SH-SY5Y (cell line): ENCODE measurements at regions not wholly inside any gene's neighbourhood (a gene's known extent, or its start where the extent isn't known, plus 50 kb on each side); places are given as distances from the start of the nearest gene placed in this dataset.

Experiments used
- GATA2 ChIP-seq: IDR thresholded peaks from 2 replicates; pipeline ENCODE4 v1.6.1; 2011; ENCODE audit warnings: mild to moderate bottlenecking, low read depth, low read length
- GATA3 ChIP-seq: IDR thresholded peaks from 2 replicates; pipeline ENCODE4 v1.6.1; 2011; ENCODE audit warnings: low read depth, mild to moderate bottlenecking, low read length, moderate library complexity

DNA sequence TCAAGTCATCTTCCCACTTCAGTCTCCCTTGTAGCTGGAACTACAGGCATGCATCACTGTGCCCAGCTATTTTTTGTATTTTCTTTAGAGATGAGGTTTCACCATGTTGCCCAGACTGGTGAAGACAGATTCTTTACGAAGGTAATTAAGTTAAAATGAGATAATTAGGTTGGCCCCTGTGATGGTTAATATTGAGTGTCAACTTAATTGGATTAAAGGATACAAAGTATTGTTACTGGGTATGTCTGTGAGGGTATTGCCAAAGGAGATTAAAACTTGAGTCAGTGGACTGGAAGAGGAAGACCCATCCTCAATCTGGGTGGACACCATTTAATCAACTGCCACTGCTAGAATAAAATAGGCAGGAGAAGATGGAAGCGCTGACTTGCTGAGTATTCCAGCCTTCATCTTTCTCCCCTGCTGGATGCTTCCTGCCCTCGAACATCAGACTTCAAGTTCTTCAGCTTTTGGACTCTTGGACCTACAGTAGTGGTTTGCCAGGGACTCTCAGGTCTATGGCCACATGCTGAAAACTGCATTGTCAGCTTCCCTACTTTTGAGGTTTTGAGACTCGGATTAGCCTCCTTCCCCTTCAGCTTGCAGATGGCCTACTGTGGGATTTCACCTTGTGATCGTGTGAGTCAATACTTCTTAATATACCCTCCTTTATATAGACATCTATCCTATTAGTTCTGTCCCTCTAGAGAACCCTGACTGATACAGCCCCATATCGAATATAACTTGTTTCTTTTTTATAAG is 269.1 kb downstream of the TMX3 start:
- no peak for TF ChIP-seq GATA2
- TF ChIP-seq GATA3 = no peak
